VCaP (cell line): ENCODE measurements at regions not wholly inside any gene's neighbourhood (a gene's known extent, or its start where the extent isn't known, plus 50 kb on each side); places are given as distances from the start of the nearest gene placed in this dataset.

Experiments used
- H3K27ac ChIP-seq: fragments of 450-650 bp; 2 replicates; pipeline ENCODE4 v1.5.1; 2017
- CTCF ChIP-seq: fragments of 450-650 bp; conservative IDR thresholded peaks from 2 replicates; pipeline ENCODE4 v1.5.1; 2017; ENCODE audit warnings: mild to moderate bottlenecking, moderate library complexity

DNA sequence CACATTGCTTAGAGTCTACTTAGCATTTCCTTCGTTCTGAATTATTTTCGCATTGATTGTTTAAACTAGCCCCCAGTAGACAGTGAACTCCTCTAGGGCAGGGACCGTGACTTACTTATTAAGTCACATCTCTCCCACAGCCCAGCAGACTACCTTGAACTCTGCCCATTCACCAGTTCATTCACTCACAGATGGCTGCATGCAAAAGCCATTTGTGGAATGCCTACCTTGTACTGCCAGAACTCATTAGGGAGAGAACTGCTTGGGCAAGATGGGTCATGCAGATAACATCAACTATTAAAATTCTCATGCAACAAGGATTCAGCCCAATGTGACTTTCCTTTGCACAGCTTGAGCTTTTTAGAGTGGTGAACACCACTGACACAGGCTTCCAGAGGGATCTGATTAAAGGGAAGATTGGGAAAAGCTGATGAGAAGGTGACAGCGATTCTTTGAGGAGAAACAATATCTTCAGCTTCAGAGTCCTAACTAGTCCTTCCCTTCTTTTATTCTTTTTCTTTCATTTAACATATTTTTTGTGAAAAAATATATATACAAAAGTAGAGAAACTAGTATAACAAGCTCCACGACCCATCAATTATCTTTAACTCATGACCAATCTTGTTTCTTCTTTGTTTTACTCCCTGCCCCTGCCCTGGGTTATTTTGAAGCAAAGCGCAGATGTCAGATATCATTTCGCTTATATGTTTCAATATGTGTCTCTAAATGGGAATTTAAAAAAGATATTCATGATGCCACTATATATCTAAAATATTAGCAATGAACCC lies 273.9 kb downstream of the CDC5L start:
- peak overlapping the region; percentile 68 for H3K27ac ChIP-seq
- TF ChIP-seq CTCF: no peak

DNA sequence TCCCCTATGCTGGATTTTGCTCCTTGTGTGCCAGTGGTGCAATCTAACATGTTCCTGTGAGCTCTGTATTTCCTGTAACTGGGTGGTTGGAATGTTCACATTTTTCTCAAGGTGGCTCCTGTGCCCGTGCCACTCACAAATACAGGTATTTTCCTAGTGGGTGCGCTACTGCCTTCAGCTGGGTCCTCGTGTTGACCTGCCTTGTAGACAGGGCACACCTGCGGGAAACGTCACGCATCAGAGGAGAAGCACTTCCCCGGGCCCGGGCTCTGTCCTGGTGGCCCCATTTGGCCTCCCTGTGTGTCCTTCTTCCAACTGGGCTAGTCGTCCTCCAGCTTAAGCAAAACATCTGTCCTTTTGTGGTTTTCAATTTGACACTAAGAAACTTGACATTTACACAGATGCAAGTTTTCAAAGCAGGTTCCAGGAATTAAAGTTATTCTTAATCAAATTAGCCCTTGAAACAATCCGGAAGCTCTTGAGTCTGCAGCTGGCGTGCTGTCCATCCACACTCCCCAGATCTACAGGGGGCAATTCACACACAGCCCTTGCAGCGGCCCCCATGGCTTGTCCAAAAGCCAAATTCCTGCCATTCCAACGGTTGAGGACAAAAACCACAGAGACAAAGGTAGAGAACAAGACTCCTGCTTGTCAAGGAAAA lies 275.1 kb downstream of the CDC5L start:
- TF ChIP-seq CTCF: no peak
- peak overlapping the region; percentile 68 for H3K27ac ChIP-seq

GRCh38 chr6:44663860-44664634 lies 276.5 kb downstream of the CDC5L start:
- TF ChIP-seq CTCF: no peak
- no peak overlapping the region for H3K27ac ChIP-seq

DNA sequence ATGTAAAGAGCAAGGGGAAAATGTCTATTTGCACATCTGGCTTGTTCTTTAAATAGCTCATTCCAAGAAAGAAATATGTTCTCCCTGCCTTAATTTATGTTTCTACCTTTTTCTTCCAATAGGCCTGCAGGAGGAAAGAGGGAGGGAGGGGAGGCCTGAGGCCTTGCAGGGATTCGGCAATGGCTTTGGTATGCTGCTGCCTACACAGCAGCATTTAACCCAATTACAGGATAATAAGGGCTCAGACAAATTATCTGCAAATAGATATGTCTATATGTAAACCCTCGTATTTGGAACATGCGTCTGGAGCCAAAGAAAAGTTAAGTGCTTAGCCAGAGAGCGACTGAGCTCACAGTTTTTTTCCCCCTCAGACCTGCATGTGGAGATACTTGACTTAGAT lies 277.2 kb downstream of the CDC5L start:
- no peak overlapping the region for H3K27ac ChIP-seq
- TF ChIP-seq CTCF: no peak

DNA sequence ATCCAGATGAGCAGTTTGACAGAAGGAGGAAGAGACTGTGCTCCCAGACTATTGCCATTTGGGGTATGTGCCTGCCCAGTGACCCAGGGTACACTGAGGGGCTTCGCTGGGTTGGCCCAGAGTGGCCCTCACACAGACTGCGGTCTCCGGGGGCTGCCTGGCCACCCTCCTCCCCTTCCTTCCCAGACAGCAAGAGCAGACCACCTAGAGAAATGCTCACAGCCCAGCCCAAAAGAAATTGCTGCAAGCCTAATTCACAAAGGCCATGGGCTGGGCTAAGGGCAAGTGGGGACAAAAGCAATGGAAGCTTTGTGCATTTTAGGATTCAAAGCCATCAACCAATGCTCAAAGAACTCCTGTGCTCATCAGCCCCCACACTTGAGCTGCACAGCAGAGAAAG lies 277.6 kb downstream of the CDC5L start:
- no peak for TF ChIP-seq CTCF
- H3K27ac ChIP-seq: no peak overlapping the region

DNA sequence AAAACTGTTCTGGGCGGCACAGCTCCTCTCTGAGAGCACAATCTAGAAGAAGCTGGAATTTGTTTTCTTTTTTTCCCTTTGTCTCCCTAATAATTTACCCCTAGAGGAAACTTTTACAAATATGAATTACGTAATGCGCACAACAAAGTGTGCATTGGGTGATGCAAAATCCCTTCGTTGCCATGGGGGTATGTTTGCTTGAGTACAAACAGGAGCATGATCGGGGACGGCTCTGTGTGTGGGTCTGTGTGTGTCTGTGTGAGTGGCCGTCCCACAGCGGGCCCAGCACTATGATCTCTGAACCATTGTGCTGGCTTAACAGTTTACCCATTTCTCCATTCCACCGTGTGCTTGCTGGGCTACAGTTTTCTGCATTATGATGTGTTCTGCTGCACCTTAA lies 278.2 kb downstream of the CDC5L start:
- TF ChIP-seq CTCF: no peak
- H3K27ac ChIP-seq: no peak overlapping the region

DNA sequence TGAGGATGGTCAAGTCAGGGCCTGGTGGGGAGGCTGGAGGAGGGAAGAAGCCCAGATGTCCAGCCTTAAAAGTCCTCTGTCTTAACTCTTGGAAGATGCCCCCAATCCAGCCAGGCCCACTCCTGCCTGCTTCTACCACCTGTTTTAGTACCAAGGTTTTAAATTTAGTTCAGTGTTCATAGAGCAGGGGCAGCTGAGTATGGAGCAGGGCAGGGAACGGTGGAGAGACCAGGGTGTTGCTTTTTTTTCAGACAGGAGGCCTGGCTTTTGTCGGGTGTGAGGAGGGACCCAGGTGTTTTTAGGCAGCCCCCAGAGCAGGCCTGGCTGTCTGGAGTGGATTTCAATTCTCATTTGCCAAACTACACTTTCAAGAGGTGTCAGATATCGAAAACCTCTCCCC lies 278.8 kb downstream of the CDC5L start:
- peak overlapping the region; percentile 1; the same call in 1 of the 2 replicates for H3K27ac ChIP-seq
- no peak for TF ChIP-seq CTCF
